ENCODE measurements at regions not wholly inside any gene's neighbourhood (a gene's known extent, or its start where the extent isn't known, plus 50 kb on each side); places are given as distances from the start of the nearest gene placed in this dataset.

- ChIA-PET POLR2A (no interaction called here), CTCF (no interaction called here)
- no peaks in the 10 kb centered on the region for H3K9me3 ChIP-seq (ENCODE audit: control insufficient read depth in 1 of 2, insufficient read depth in 1 of 2, low read length in 2 of 2)
- intact Hi-C loops (cut with DNase I, micrococcal nuclease), result no loop called here
- H3K27ac ChIP-seq (ENCODE audit: low read depth in 1 of 2, low read length in 2 of 2), result no peak overlapping the region
- H3K4me1 Mint-ChIP-seq (ENCODE audit: low read depth), result no peaks in the 10 kb centered on the region
- TF ChIP-seq CTCF (IDR thresholded peaks at IDR 0.05), result no peak
- H3K4me1 ChIP-seq (ENCODE audit: insufficient read depth, low read length), result no peaks in the 10 kb centered on the region
- no peak for ATAC-seq (ENCODE audit: poor library complexity)
- no peak overlapping the region for H3K27ac Mint-ChIP-seq
- H3K36me3 ChIP-seq (ENCODE audit: insufficient read depth, low read length), result no peaks in the 10 kb centered on the region
- H3K27me3 Mint-ChIP-seq, result no peaks in the 10 kb centered on the region
- no peaks in the 10 kb centered on the region for H3K36me3 Mint-ChIP-seq (ENCODE audit: low read depth)
- no peak for DNase-seq
- no peak overlapping the region for H3K4me3 ChIP-seq (ENCODE audit: low read length)
- no peaks in the 10 kb centered on the region for H3K27me3 ChIP-seq (ENCODE audit: control insufficient read depth in 1 of 2, insufficient read depth in 2 of 2, low read length in 2 of 2)
- no peaks in the 10 kb centered on the region for H3K9me3 Mint-ChIP-seq
- no peak overlapping the region for H3K4me3 Mint-ChIP-seq
Measured at GRCh38 chr9:134226221-134226930, 62.0 kb upstream of the RNU6ATAC start.

GRCh38 chr9:134227451-134228411, 63.4 kb upstream of the RNU6ATAC start:
- H3K4me3 ChIP-seq (ENCODE audit: low read length), result no peak overlapping the region
- ChIA-PET POLR2A (no interaction called here), CTCF (no interaction called here)
- H3K27ac ChIP-seq (ENCODE audit: low read depth in 1 of 2, low read length in 2 of 2), result no peak overlapping the region
- Mint-ChIP-seq H3K4me3 (no peak overlapping the region), H3K36me3 (ENCODE audit: low read depth) (no peaks in the 10 kb centered on the region), H3K9me3 (no peaks in the 10 kb centered on the region), H3K27ac (no peak overlapping the region), H3K27me3 (no peaks in the 10 kb centered on the region), H3K4me1 (ENCODE audit: low read depth) (no peaks in the 10 kb centered on the region)
- intact Hi-C loops (cut with DNase I, micrococcal nuclease), result no loop called here
- H3K4me1 ChIP-seq (ENCODE audit: insufficient read depth, low read length), result no peaks in the 10 kb centered on the region
- no peak for DNase-seq
- H3K9me3 ChIP-seq (ENCODE audit: control insufficient read depth in 1 of 2, insufficient read depth in 1 of 2, low read length in 2 of 2), result no peaks in the 10 kb centered on the region
- H3K27me3 ChIP-seq (ENCODE audit: control insufficient read depth in 1 of 2, insufficient read depth in 2 of 2, low read length in 2 of 2), result no peaks in the 10 kb centered on the region
- no peaks in the 10 kb centered on the region for H3K36me3 ChIP-seq (ENCODE audit: insufficient read depth, low read length)
- no peak for ATAC-seq (ENCODE audit: poor library complexity)
- no peak for TF ChIP-seq CTCF (IDR thresholded peaks at IDR 0.05)

- H3K36me3 Mint-ChIP-seq (ENCODE audit: low read depth), result no peaks in the 10 kb centered on the region
- H3K4me1 Mint-ChIP-seq (ENCODE audit: low read depth), result no peaks in the 10 kb centered on the region
- H3K27ac Mint-ChIP-seq, result no peak overlapping the region
- H3K27ac ChIP-seq (ENCODE audit: low read depth in 1 of 2, low read length in 2 of 2), result no peak overlapping the region
- no peaks in the 10 kb centered on the region for H3K9me3 Mint-ChIP-seq
- no peak for TF ChIP-seq CTCF (IDR thresholded peaks at IDR 0.05)
- H3K4me3 ChIP-seq (ENCODE audit: low read length), result no peak overlapping the region
- H3K27me3 Mint-ChIP-seq, result no peaks in the 10 kb centered on the region
- DNase-seq, result no peak
- ChIA-PET CTCF (no interaction called here), POLR2A (no interaction called here)
- no peaks in the 10 kb centered on the region for H3K27me3 ChIP-seq (ENCODE audit: control insufficient read depth in 1 of 2, insufficient read depth in 2 of 2, low read length in 2 of 2)
- H3K36me3 ChIP-seq (ENCODE audit: insufficient read depth, low read length), result no peaks in the 10 kb centered on the region
- no peak for ATAC-seq (ENCODE audit: poor library complexity)
- H3K4me1 ChIP-seq (ENCODE audit: insufficient read depth, low read length), result no peaks in the 10 kb centered on the region
- H3K9me3 ChIP-seq (ENCODE audit: control insufficient read depth in 1 of 2, insufficient read depth in 1 of 2, low read length in 2 of 2), result no peaks in the 10 kb centered on the region
- H3K4me3 Mint-ChIP-seq, result no peak overlapping the region
- intact Hi-C loops (cut with DNase I, micrococcal nuclease), result no loop called here
Measured at GRCh38 chr9:134228649-134229048, 64.3 kb upstream of the RNU6ATAC start.

All from CD4-positive, alpha-beta T cell (primary cell).